CD1c-positive myeloid dendritic cell (primary cell): ENCODE measurements at regions not wholly inside any gene's neighbourhood (a gene's known extent, or its start where the extent isn't known, plus 50 kb on each side); places are given as distances from the start of the nearest gene placed in this dataset.
"Not testable (repeated sequence)": the region's sequence is repeated elsewhere in the genome, so short reads cannot be mapped to it uniquely, and the experiment has no call there.

ENCODE experiments used
- DNase-seq: peaks from one replicate; pipeline ENCODE4 v3.0.0-alpha.2; 2016; ENCODE audit errors: extremely low spot score

- no peak for DNase-seq
Measured at GRCh38 chr3:35263477-35263876, 375.8 kb upstream of the ARPP21 start.

- not testable (repeated sequence) for DNase-seq
Measured at GRCh38 chr3:35266065-35266464, 373.3 kb upstream of the ARPP21 start.

- DNase-seq = no peak
Measured at GRCh38 chr3:35275768-35276167, 363.6 kb upstream of the ARPP21 start.

- no peak for DNase-seq
Measured at GRCh38 chr3:35276568-35276967, 362.8 kb upstream of the ARPP21 start.

GRCh38 chr3:35291471-35292236, 347.7 kb upstream of the ARPP21 start:
- no peak for DNase-seq

GRCh38 chr3:35292568-35292967, 346.8 kb upstream of the ARPP21 start:
- no peak for DNase-seq

GRCh38 chr3:35295906-35296305, 343.4 kb upstream of the ARPP21 start:
- DNase-seq = no peak

GRCh38 chr3:35296533-35296932, 342.8 kb upstream of the ARPP21 start:
- no peak for DNase-seq

- not testable (repeated sequence) for DNase-seq
Measured at GRCh38 chr3:35296944-35297343, 342.4 kb upstream of the ARPP21 start.

GRCh38 chr3:35305406-35305805, 333.9 kb upstream of the ARPP21 start:
- no peak for DNase-seq

GRCh38 chr3:35307296-35307695, 332.0 kb upstream of the ARPP21 start:
- DNase-seq = no peak

GRCh38 chr3:35316841-35317240, 322.5 kb upstream of the ARPP21 start:
- not testable (repeated sequence) for DNase-seq

GRCh38 chr3:35320646-35321407, 318.5 kb upstream of the ARPP21 start:
- DNase-seq = no peak

- DNase-seq = no peak
Measured at GRCh38 chr3:35322070-35322469, 317.3 kb upstream of the ARPP21 start.

- DNase-seq = no peak
Measured at GRCh38 chr3:35335703-35336102, 303.6 kb upstream of the ARPP21 start.

GRCh38 chr3:35336601-35337000, 302.7 kb upstream of the ARPP21 start:
- no peak for DNase-seq

GRCh38 chr3:35338186-35338585, 301.1 kb upstream of the ARPP21 start:
- no peak for DNase-seq

- no peak for DNase-seq
Measured at GRCh38 chr3:35380196-35380595, 259.1 kb upstream of the ARPP21 start.

GRCh38 chr3:35383216-35383615, 256.1 kb upstream of the ARPP21 start:
- no peak for DNase-seq

GRCh38 chr3:35383719-35384555, 255.4 kb upstream of the ARPP21 start:
- DNase-seq = no peak

- no peak for DNase-seq
Measured at GRCh38 chr3:35385271-35385670, 254.1 kb upstream of the ARPP21 start.

- no peak for DNase-seq
Measured at GRCh38 chr3:35389907-35390306, 249.4 kb upstream of the ARPP21 start.
